A549 (cell line): ENCODE measurements at regions not wholly inside any gene's neighbourhood (a gene's known extent, or its start where the extent isn't known, plus 50 kb on each side); places are given as distances from the start of the nearest gene placed in this dataset.

Source experiments
- ATAC-seq, 2 experiments: fragments of 200-7000 bp in 1 of 2; fragments of >200 bp in 1 of 2; cut with Nextera tagmentation in 1 of 2; cut with Tn5 transposase in 1 of 2; 3 replicates each; pipeline versions ENCODE4 v1.8.0 to v1.9.1; 2018 to 2020; ENCODE audit warnings: mild to moderate bottlenecking in 1 of 2, moderate library complexity in 1 of 2
- CTCF ChIA-PET: fragments of 300-600 bp; sonication (Branson Sonifier 250); formaldehyde crosslinking; extraction: SDS; loops from one replicate; lab custom pipeline; 2021; ENCODE audit warnings: antibody characterized with exemption, inconsistent platforms; lab: Yijun Ruan, JAX
- POLR2A ChIA-PET: fragments of 350-600 bp; formaldehyde crosslinking; extraction: SDS; loops from one replicate; lab custom pipeline; 2021; ENCODE audit warnings: antibody characterized with exemption, inconsistent platforms; lab: Yijun Ruan, JAX
- DNase-seq, 2 experiments: peaks; one replicate each; pipeline versions ENCODE4 v3.0.0 to v3.0.0-alpha.2; 2011 to 2016; ENCODE audit warnings: low read depth in 1 of 2, low spot score in 1 of 2
- FAIRE-seq: peaks from 2 replicates; lab custom pipeline; 2011; peaks lifted over from hg19 to GRCh38; lab: Jason Lieb, UNC
- H3K27ac ChIP-seq, 2 experiments: fragments of >200 bp; sonication (Bioruptor Twin); formaldehyde crosslinking; 3 replicates each; pipeline ENCODE4 v1.5.1; 2016 to 2017
- H3K4me1 ChIP-seq: fragments of >200 bp; sonication (Bioruptor Twin); formaldehyde crosslinking; 3 replicates; pipeline ENCODE4 v1.6.1; 2016
- H3K4me2 ChIP-seq: fragments of >200 bp; sonication (Bioruptor Twin); formaldehyde crosslinking; 3 replicates; pipeline ENCODE4 v1.6.1; 2016
- H3K4me3 ChIP-seq: fragments of >200 bp; sonication (Bioruptor Twin); formaldehyde crosslinking; 3 replicates; pipeline ENCODE4 v1.5.1; 2016
- H3K9me3 ChIP-seq: fragments of >200 bp; sonication (Bioruptor Twin); formaldehyde crosslinking; 3 replicates; pipeline ENCODE4 v1.6.1; 2016
- CBX8 ChIP-seq: fragments of 200-600 bp; sonication (generic); IDR thresholded peaks from 2 replicates; pipeline ENCODE4 v1.6.1; 2016
- CEBPB ChIP-seq, 2 experiments: fragments of >200 bp in 1 of 2; sonication (Bioruptor Twin) in 1 of 2; formaldehyde crosslinking in 1 of 2; IDR thresholded peaks; 2 replicates each; pipeline ENCODE4 v1.6.1; 2012 to 2016
- CTCF ChIP-seq: fragments of >200 bp; sonication (Bioruptor Twin); formaldehyde crosslinking; IDR thresholded peaks from 3 replicates; pipeline ENCODE4 v1.5.1; 2016
- FOSL2 ChIP-seq, 2 experiments: fragments of 450-650 bp in 1 of 2; fragments of >200 bp in 1 of 2; sonication (Bioruptor Twin) in 1 of 2; formaldehyde crosslinking; IDR thresholded peaks; 2 replicates each; pipeline versions ENCODE4 v1.5.0 to v1.6.1; 2016 to 2020; ENCODE audit warnings: mild to moderate bottlenecking in 1 of 2, moderate library complexity in 1 of 2
- FOXS1 ChIP-seq: fragments of 250-450 bp; sonication (Bioruptor Pico); IDR thresholded peaks from 2 replicates; pipeline ENCODE4 v1.5.0; 2020; ENCODE audit warnings: mild to moderate bottlenecking, moderate library complexity
- HES2 ChIP-seq: fragments of >200 bp; sonication (Bioruptor Twin); formaldehyde crosslinking; IDR thresholded peaks from 2 replicates; pipeline ENCODE4 v1.6.1; 2016
- HMGXB4 ChIP-seq: fragments of 250-450 bp; sonication (Bioruptor Pico); IDR thresholded peaks from 2 replicates; pipeline ENCODE4 v1.5.0; 2021; ENCODE audit warnings: mild to moderate bottlenecking, moderate library complexity, borderline replicate concordance
- HOXA7 ChIP-seq: fragments of 250-450 bp; sonication (Bioruptor Pico); IDR thresholded peaks from 2 replicates; pipeline ENCODE4 v1.5.0; 2020; ENCODE audit warnings: mild to moderate bottlenecking, moderate library complexity
- JUN ChIP-seq, 2 experiments: fragments of >200 bp; sonication (Bioruptor Twin); formaldehyde crosslinking; IDR thresholded peaks; 2 replicates in 1 of 2; 3 replicates in 1 of 2; pipeline ENCODE4 v1.6.1; 2016 to 2017
- MAFK ChIP-seq: fragments of 450-650 bp; IDR thresholded peaks from 2 replicates; pipeline ENCODE4 v1.6.1; 2014; ENCODE audit not compliant: partially characterized antibody
- POLR2A ChIP-seq: IDR thresholded peaks from 2 replicates; pipeline ENCODE4 v1.6.1; 2012; ENCODE audit warnings: mild to moderate bottlenecking, low read length
- RARB ChIP-seq: fragments of 250-450 bp; sonication (Bioruptor Pico); IDR thresholded peaks from 2 replicates; pipeline ENCODE4 v1.8.0; 2021; ENCODE audit warnings: mild to moderate bottlenecking, moderate library complexity
- REST ChIP-seq: fragments of 200-600 bp; sonication (generic); IDR thresholded peaks from 2 replicates; pipeline ENCODE4 v1.6.1; 2016; ENCODE audit warnings: antibody characterized with exemption, mild to moderate bottlenecking, moderate library complexity
- SREBF2 ChIP-seq: fragments of 450-650 bp; IDR thresholded peaks from 2 replicates; pipeline ENCODE4 v1.6.1; 2014; ENCODE audit warnings: mild to moderate bottlenecking, moderate library complexity
- ZFP36 ChIP-seq: fragments of 450-650 bp; IDR thresholded peaks from 2 replicates; pipeline ENCODE4 v1.6.1; 2014; ENCODE audit warnings: borderline replicate concordance; ENCODE audit not compliant: partially characterized antibody
- ZNF302 ChIP-seq: fragments of 250-450 bp; sonication (Bioruptor Pico); IDR thresholded peaks from 2 replicates; pipeline ENCODE4 v1.9.0; 2021; ENCODE audit warnings: inconsistent platforms, mild to moderate bottlenecking, moderate library complexity
- ZSCAN20 ChIP-seq: fragments of 250-450 bp; sonication (Bioruptor Pico); IDR thresholded peaks from 2 replicates; pipeline ENCODE4 v1.8.0; 2022; ENCODE audit warnings: mild to moderate bottlenecking, moderate library complexity
- WGBS: methylation state at CpG from one replicate; pipeline ENCODE4 v1.1.6; 2017; ENCODE audit errors: missing lambda C conversion rate; 5-methylcytosine and 5-hydroxymethylcytosine counted together
- TF ChIP-seq, protein P1 (sequence below): fragments of 150-350 bp; IDR thresholded peaks from 2 replicates; pipeline ENCODE4 v1.6.1; 2014; ENCODE audit warnings: low read depth, mild to moderate bottlenecking, low read length
- TF ChIP-seq, protein P2 (sequence below): fragments of 450-650 bp; IDR thresholded peaks from 2 replicates; pipeline ENCODE4 v1.6.1; 2014; ENCODE audit warnings: antibody characterized with exemption

DNA sequence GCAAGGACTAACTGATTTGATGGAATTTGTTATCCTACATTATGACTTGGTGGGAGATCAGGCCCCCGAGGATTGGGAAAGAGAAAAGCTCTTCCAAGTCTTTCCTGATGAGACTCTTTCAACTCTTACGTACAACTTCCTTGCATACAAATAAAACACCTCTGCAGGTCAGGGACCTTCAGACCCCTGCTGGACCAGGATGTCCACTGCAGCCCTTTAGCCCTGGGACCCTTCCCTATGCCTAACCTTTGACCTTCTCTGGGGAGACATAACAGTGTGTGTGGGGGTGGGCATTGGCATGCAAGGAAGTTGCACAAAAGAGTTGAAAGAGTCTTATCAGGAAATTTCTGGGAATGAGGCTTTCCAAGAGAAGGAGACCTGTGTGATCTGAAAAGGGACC lies 859.4 kb downstream of the TYW1 start (continued):
- TF ChIP-seq, protein P1, sequence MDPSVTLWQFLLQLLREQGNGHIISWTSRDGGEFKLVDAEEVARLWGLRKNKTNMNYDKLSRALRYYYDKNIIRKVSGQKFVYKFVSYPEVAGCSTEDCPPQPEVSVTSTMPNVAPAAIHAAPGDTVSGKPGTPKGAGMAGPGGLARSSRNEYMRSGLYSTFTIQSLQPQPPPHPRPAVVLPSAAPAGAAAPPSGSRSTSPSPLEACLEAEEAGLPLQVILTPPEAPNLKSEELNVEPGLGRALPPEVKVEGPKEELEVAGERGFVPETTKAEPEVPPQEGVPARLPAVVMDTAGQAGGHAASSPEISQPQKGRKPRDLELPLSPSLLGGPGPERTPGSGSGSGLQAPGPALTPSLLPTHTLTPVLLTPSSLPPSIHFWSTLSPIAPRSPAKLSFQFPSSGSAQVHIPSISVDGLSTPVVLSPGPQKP, result no peak
- TF ChIP-seq FOXS1 (CRISPR knock-in tag), result no peak
- no peak for TF ChIP-seq HOXA7 (CRISPR knock-in tag)
- TF ChIP-seq POLR2A, result no peak
- TF ChIP-seq HES2, result no peak
- no peak for TF ChIP-seq MAFK
- TF ChIP-seq, protein P2, sequence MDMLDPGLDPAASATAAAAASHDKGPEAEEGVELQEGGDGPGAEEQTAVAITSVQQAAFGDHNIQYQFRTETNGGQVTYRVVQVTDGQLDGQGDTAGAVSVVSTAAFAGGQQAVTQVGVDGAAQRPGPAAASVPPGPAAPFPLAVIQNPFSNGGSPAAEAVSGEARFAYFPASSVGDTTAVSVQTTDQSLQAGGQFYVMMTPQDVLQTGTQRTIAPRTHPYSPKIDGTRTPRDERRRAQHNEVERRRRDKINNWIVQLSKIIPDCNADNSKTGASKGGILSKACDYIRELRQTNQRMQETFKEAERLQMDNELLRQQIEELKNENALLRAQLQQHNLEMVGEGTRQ, result no peak
- no peak for TF ChIP-seq CEBPB (IDR thresholded peaks at IDR 0.05)

DNA sequence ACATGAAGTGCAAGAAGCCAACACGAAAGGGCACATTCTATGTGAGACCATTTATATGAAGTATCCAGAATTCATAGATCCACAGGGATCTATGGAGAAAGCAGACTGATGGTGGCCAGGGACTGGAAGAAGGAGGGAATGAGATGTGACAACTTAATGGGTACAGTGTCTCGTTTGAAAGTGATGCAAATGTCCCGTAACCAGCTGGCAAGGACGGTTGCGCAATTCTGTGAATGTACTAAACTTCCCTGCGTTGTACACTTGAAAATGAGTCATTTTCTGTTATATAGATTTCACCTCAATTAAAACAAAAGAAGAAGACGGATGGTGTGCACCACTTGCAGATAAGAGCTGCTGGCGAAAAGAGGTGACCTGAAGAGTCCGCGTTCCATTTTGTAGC lies 861.1 kb downstream of the TYW1 start:
- POLR2A ChIA-PET, result no interaction called here
- FAIRE-seq (no peak), DNase-seq (no peak)

GRCh38 chr7:67858931-67859330 lies 862.3 kb downstream of the TYW1 start:
- ATAC-seq (no peak), FAIRE-seq (no peak), DNase-seq (no peak)
- WGBS, result 51% methylated on average over 7 of the region's 7 CpGs
- no peak overlapping the region for H3K4me3 ChIP-seq
- ChIA-PET CTCF (no interaction called here), POLR2A (no interaction called here)
- H3K27ac ChIP-seq, result no peak overlapping the region
- peak; percentile 12; the same call in 1 of the 2 replicates for TF ChIP-seq REST
- no peak for TF ChIP-seq CTCF
- H3K4me1 ChIP-seq, result no peaks in the 10 kb centered on the region
- H3K9me3 ChIP-seq, result peaks cover 11% of the 10 kb centered on the region; the same call in 2 of the 3 replicates
- no peak overlapping the region for H3K4me2 ChIP-seq

More for the DNA sequence above, 861.1 kb downstream of the TYW1 start:
- Histone ChIP-seq H3K4me2 (no peak overlapping the region), H3K4me3 (no peak overlapping the region)
- TF ChIP-seq MAFK (no peak), CEBPB (IDR thresholded peaks at IDR 0.05) (peak; percentile 89 to 92), ZNF302 (no peak)
- TF ChIP-seq, all 56 proteins: peak for 1
- no peak overlapping the region; a peak in 1 of 6 replicates for H3K27ac ChIP-seq
- CTCF ChIA-PET, result interaction anchor here (0.7 kb wide), 1 partner anchor 650 kb away, joined by 3 read pairs; no protein-coding TSS in a partner anchor
- no peak for ATAC-seq
- H3K4me1 ChIP-seq, result no peaks in the 10 kb centered on the region
- H3K9me3 ChIP-seq, result peaks cover 11% of the 10 kb centered on the region; the same call in 2 of the 3 replicates
- WGBS, result 32% methylated on average over 10 of the region's 10 CpGs

- CTCF ChIA-PET, result interaction anchor here (0.7 to 1.1 kb wide), 2 partner anchors 10 to 32 kb away, joined by 3 read pairs; no protein-coding TSS in a partner anchor
- Histone ChIP-seq H3K27ac (no peak overlapping the region), H3K4me2 (no peak overlapping the region), H3K4me3 (no peak overlapping the region), H3K9me3 (peaks cover 11% of the 10 kb centered on the region; the same call in 2 of the 3 replicates), H3K4me1 (no peaks in the 10 kb centered on the region)
- DNase-seq (no peak), FAIRE-seq (no peak), ATAC-seq (no peak)
- POLR2A ChIA-PET, result no interaction called here
- WGBS, result 10% methylated on average over 6 of the region's 6 CpGs
- TF ChIP-seq ZSCAN20 (CRISPR knock-in tag), result no peak
- TF ChIP-seq, protein P2, result no peak
- TF ChIP-seq ZFP36, result no peak
- TF ChIP-seq JUN (IDR thresholded peaks at IDR 0.05), result no peak
- no peak for TF ChIP-seq CBX8
- TF ChIP-seq FOSL2 (IDR thresholded peaks at IDR 0.05), result no peak
- TF ChIP-seq FOSL2 (CRISPR knock-in tag; IDR thresholded peaks at IDR 0.05), result no peak
- no peak for TF ChIP-seq SREBF2
- no peak for TF ChIP-seq MAFK
- no peak for TF ChIP-seq POLR2A
- TF ChIP-seq RARB (CRISPR knock-in tag), result no peak
- no peak for TF ChIP-seq HOXA7 (CRISPR knock-in tag)
- no peak for TF ChIP-seq HMGXB4 (CRISPR knock-in tag)
These were observed 867.3 kb downstream of the TYW1 start for GRCh38 chr7:67863911-67864310.
